GM12872 (cell line): ENCODE measurements at regions not wholly inside any gene's neighbourhood (a gene's known extent, or its start where the extent isn't known, plus 50 kb on each side); places are given as distances from the start of the nearest gene placed in this dataset.

Experiments
- CTCF ChIP-seq: IDR thresholded peaks from 3 replicates; pipeline ENCODE4 v1.5.1; 2011; ENCODE audit warnings: low read depth, mild to moderate bottlenecking, low read length, moderate library complexity; ENCODE audit not compliant: insufficient read depth

- TF ChIP-seq CTCF: no peak
These were observed 98.4 kb upstream of the CARMIL1 start for GRCh38 chr6:25180630-25181349.

- no peak for TF ChIP-seq CTCF
These were observed 97.8 kb upstream of the CARMIL1 start for GRCh38 chr6:25181350-25181724.

- TF ChIP-seq CTCF: no peak
These were observed 97.3 kb upstream of the CARMIL1 start for GRCh38 chr6:25181923-25182322.

GRCh38 chr6:25186919-25187318 is 92.3 kb upstream of the CARMIL1 start:
- no peak for TF ChIP-seq CTCF

GRCh38 chr6:25188232-25188631 is 90.9 kb upstream of the CARMIL1 start:
- TF ChIP-seq CTCF: no peak

- no peak for TF ChIP-seq CTCF
These were observed 86.3 kb upstream of the CARMIL1 start for GRCh38 chr6:25192590-25193459.

- TF ChIP-seq CTCF: no peak
These were observed 85.6 kb upstream of the CARMIL1 start for GRCh38 chr6:25193460-25194171.
